HCT116 (cell line): ENCODE measurements at regions not wholly inside any gene's neighbourhood (a gene's known extent, or its start where the extent isn't known, plus 50 kb on each side); places are given as distances from the start of the nearest gene placed in this dataset.

ENCODE experiments used
- ATAC-seq: fragments of 200-7000 bp; cut with Tn5 transposase; 2 replicates; pipeline ENCODE4 v1.9.1; 2020; ENCODE audit warnings: mild to moderate bottlenecking, moderate library complexity
- BruUV-seq: library from RNA; stranded (reverse); fragments of 400-500 nt; replicated peaks from 2 replicates; lab custom pipeline; 2021; lab: Mats Ljungman, UMichigan
- CTCF ChIA-PET: fragments of 300-600 bp; sonication (Branson Sonifier 250); formaldehyde crosslinking; loops from one replicate; lab custom pipeline; 2021; ENCODE audit warnings: antibody characterized with exemption; lab: Charles Lee
- POLR2A ChIA-PET: fragments of 300-600, 350-600 bp; sonication (Branson Sonifier 250); formaldehyde crosslinking; loops from one replicate; lab custom pipeline; 2021; ENCODE audit warnings: antibody characterized with exemption; lab: Charles Lee
- RAD21 ChIA-PET, 2 experiments: fragments of 300-600 bp; sonication (Branson Sonifier 250); formaldehyde crosslinking; loops; one replicate each; lab custom pipeline; 2023; ENCODE audit warnings: low total read pairs in 2 of 2; ENCODE audit not compliant: uncharacterized antibody in 2 of 2, unreplicated experiment in 2 of 2, low non-redundant PET in 1 of 2; lab: Charles Lee
- DNase-seq: peaks from one replicate; pipeline ENCODE4 v3.0.0-alpha.2; 2010; ENCODE audit warnings: low read depth, low spot score
- H2AFZ ChIP-seq: fragments of 200-600 bp; shearing (Covaris generic), sonication (generic); 2 replicates; pipeline ENCODE4 v1.6.1; 2017; ENCODE audit warnings: low read depth, mixed run types, mixed read lengths, antibody characterized with exemption, low read length; ENCODE audit not compliant: poor library complexity, severe bottlenecking
- H3K27ac ChIP-seq: 2 replicates; pipeline ENCODE4 v1.5.1; 2012; ENCODE audit warnings: low read depth, low read length
- H3K27me3 ChIP-seq: fragments of 200-600 bp; sonication (generic); 2 replicates; pipeline ENCODE4 v1.6.1; 2016; ENCODE audit warnings: mixed run types, low read length, mixed read lengths; ENCODE audit not compliant: insufficient read depth
- H3K36me3 ChIP-seq, 2 experiments: fragments of 200-500 bp in 1 of 2; fragments of 200-600 bp in 1 of 2; sonication (Bioruptor generic) in 1 of 2; sonication (generic) in 1 of 2; 2 replicates each; pipeline versions ENCODE4 v1.5.1 to v1.6.1; 2014 to 2016; ENCODE audit warnings: low read length in 2 of 2, inconsistent platforms in 1 of 2, mixed read lengths in 1 of 2, mixed run types in 1 of 2; ENCODE audit not compliant: insufficient read depth in 2 of 2, control insufficient read depth in 1 of 2
- H3K4me1 ChIP-seq, 2 experiments: fragments of 200-600 bp in 1 of 2; sonication (generic) in 1 of 2; 2 replicates each; pipeline versions ENCODE4 v1.5.1 to v1.6.1; 2012 to 2017; ENCODE audit warnings: low read length in 2 of 2, inconsistent platforms in 1 of 2, mild to moderate bottlenecking in 1 of 2, mixed read lengths in 1 of 2, mixed run types in 1 of 2, moderate library complexity in 1 of 2; ENCODE audit not compliant: insufficient read depth in 2 of 2, control insufficient read depth in 1 of 2
- H3K4me2 ChIP-seq: fragments of 200-600 bp; sonication (generic); 2 replicates; pipeline ENCODE4 v1.6.1; 2017; ENCODE audit warnings: mixed run types, low read length, mixed read lengths
- H3K4me3 ChIP-seq, 2 experiments: fragments of 200-600 bp in 1 of 2; sonication (generic) in 1 of 2; replicated peaks in 1 of 2; 2 replicates each; pipeline ENCODE4 v1.5.1; 2011 to 2016; ENCODE audit warnings: low read length in 2 of 2, control low read depth in 1 of 2, low read depth in 1 of 2, mild to moderate bottlenecking in 1 of 2, mixed read lengths in 1 of 2, mixed run types in 1 of 2
- H3K79me2 ChIP-seq: fragments of 200-600 bp; sonication (generic); 2 replicates; pipeline ENCODE4 v1.6.1; 2017; ENCODE audit warnings: mild to moderate bottlenecking, mixed run types, low read length, moderate library complexity, mixed read lengths; ENCODE audit not compliant: insufficient read depth
- H3K9ac ChIP-seq: fragments of 200-600 bp; sonication (generic); 2 replicates; pipeline ENCODE4 v1.6.1; 2016; ENCODE audit warnings: low read length, mixed read lengths
- H3K9me2 ChIP-seq: fragments of 200-600 bp; sonication (generic), shearing (Covaris generic); 2 replicates; pipeline ENCODE4 v1.6.1; 2017; ENCODE audit warnings: mixed run types, mild to moderate bottlenecking, moderate library complexity; ENCODE audit not compliant: insufficient read depth
- H3K9me3 ChIP-seq, 2 experiments: fragments of 200-500 bp in 1 of 2; fragments of 200-600 bp in 1 of 2; sonication (Bioruptor generic) in 1 of 2; sonication (generic) in 1 of 2; 2 replicates each; pipeline ENCODE4 v1.6.1; 2014 to 2017; ENCODE audit warnings: low read length in 2 of 2, mixed read lengths in 2 of 2, inconsistent platforms in 1 of 2, low read depth in 1 of 2, mild to moderate bottlenecking in 1 of 2, mixed run types in 1 of 2, moderate library complexity in 1 of 2; ENCODE audit not compliant: control insufficient read depth in 1 of 2, insufficient read depth in 1 of 2
- H4K20me1 ChIP-seq: fragments of 200-600 bp; sonication (generic), shearing (Covaris generic); 2 replicates; pipeline ENCODE4 v1.6.1; 2017; ENCODE audit warnings: mixed run types, mild to moderate bottlenecking, moderate library complexity; ENCODE audit not compliant: insufficient read depth
- CBX3 ChIP-seq: IDR thresholded peaks from 2 replicates; pipeline ENCODE4 v1.6.1; 2012; ENCODE audit warnings: low read depth
- CEBPB ChIP-seq: IDR thresholded peaks from 2 replicates; pipeline ENCODE4 v1.6.1; 2012; ENCODE audit warnings: low read depth
- ELF1 ChIP-seq: IDR thresholded peaks from 2 replicates; pipeline ENCODE4 v1.6.1; 2012; ENCODE audit warnings: low read depth, borderline replicate concordance
- EZH2 ChIP-seq: fragments of 200-600 bp; sonication (generic); IDR thresholded peaks from 2 replicates; pipeline ENCODE4 v1.6.1; 2017; ENCODE audit warnings: antibody characterized with exemption, mixed run types
- EZH2phosphoT487 ChIP-seq: fragments of 200-600 bp; IDR thresholded peaks from 2 replicates; pipeline ENCODE4 v1.6.1; 2018; ENCODE audit warnings: antibody characterized with exemption, borderline replicate concordance
- FOSL1 ChIP-seq: IDR thresholded peaks from 2 replicates; pipeline ENCODE4 v1.6.1; 2012; ENCODE audit warnings: low read depth
- JUND ChIP-seq: IDR thresholded peaks from 2 replicates; pipeline ENCODE4 v1.6.1; 2012
- POLR2A ChIP-seq: IDR thresholded peaks from 2 replicates; pipeline ENCODE4 v1.7.0; 2011; ENCODE audit warnings: borderline replicate concordance; ENCODE audit not compliant: insufficient read depth, insufficient read length; ENCODE audit errors: extremely low read depth
- POLR2AphosphoS5 ChIP-seq: IDR thresholded peaks from 2 replicates; pipeline ENCODE4 v1.6.1; 2011; ENCODE audit warnings: mild to moderate bottlenecking, low read depth, low read length, moderate library complexity
- SIN3A ChIP-seq: IDR thresholded peaks from 2 replicates; pipeline ENCODE4 v1.6.1; 2012; ENCODE audit warnings: low read depth
- SP1 ChIP-seq: IDR thresholded peaks from 2 replicates; pipeline ENCODE4 v1.6.1; 2012; ENCODE audit warnings: low read depth
- SRF ChIP-seq: IDR thresholded peaks from 2 replicates; pipeline ENCODE4 v1.6.1; 2012; ENCODE audit warnings: low read depth
- TCF7L2 ChIP-seq: IDR thresholded peaks from 2 replicates; pipeline ENCODE4 v1.7.0; 2011; ENCODE audit warnings: borderline replicate concordance, inconsistent platforms; ENCODE audit not compliant: insufficient read depth, insufficient read length; ENCODE audit errors: extremely low read depth
- ZBTB33 ChIP-seq: IDR thresholded peaks from 2 replicates; pipeline ENCODE4 v1.6.1; 2011; ENCODE audit warnings: mild to moderate bottlenecking, low read length, moderate library complexity; ENCODE audit not compliant: insufficient replicate concordance; ENCODE audit errors: extremely low read depth
- ZFX ChIP-seq: fragments of 450-650 bp; IDR thresholded peaks from 2 replicates; pipeline ENCODE4 v1.6.1; 2017
- ZNF274 ChIP-seq: fragments of 200-500 bp; sonication (Bioruptor generic); IDR thresholded peaks from 2 replicates; pipeline ENCODE4 v1.6.1; 2014; ENCODE audit warnings: mild to moderate bottlenecking, low read depth, low read length, inconsistent platforms
- intact Hi-C: fragments of 100-400 bp; cut with micrococcal nuclease; formaldehyde crosslinking; loops from 2 replicates; pipeline ENCODE4 v1.10.0; 2022
- TF ChIP-seq, protein P1 (sequence below): IDR thresholded peaks from 2 replicates; pipeline ENCODE4 v1.6.1; 2012
- TF ChIP-seq, protein P2 (sequence below), 3 experiments: fragments of 200-600 bp in 1 of 3; sonication (generic) in 1 of 3; IDR thresholded peaks in 2 of 3; conservative IDR thresholded peaks in 1 of 3; 2 replicates each; pipeline ENCODE4 v1.5.1; 2012 to 2017; ENCODE audit warnings: low read depth in 2 of 3, low read length in 2 of 3, antibody characterized with exemption in 1 of 3, borderline replicate concordance in 1 of 3, control low read depth in 1 of 3, mild to moderate bottlenecking in 1 of 3, mixed read lengths in 1 of 3, mixed run types in 1 of 3, moderate library complexity in 1 of 3; ENCODE audit not compliant: insufficient read depth in 1 of 3

DNA sequence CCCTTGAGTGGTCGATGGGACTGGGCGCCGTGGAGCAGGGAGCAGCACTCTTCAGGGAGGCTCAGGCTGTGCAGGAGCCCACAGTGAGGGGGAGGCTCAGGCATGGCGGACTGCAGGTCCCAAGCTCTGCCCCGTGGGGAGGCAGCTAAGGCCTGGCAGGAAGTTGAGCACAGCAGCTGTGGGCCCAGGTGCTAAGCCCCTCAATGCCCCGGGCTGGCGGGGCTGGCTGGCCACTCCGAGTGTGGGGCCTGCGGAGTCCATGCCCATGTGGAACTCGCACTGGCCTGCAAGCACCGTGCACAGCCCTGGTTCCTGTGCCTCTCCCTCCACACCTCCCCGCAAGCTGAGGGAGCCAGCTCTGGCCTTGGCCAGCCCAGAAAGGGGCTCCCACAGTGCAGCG lies 948.4 kb upstream of the EYS start:
- ATAC-seq (no peak), DNase-seq (no peak)
- no peaks in the 10 kb centered on the region for H4K20me1 ChIP-seq
- H2AFZ ChIP-seq = no peak overlapping the region
- H3K27me3 ChIP-seq = no peaks in the 10 kb centered on the region
- no TSS peak for BruUV-seq
- H3K9ac ChIP-seq = no peak overlapping the region
- CTCF ChIA-PET = no interaction called here
- H3K79me2 ChIP-seq = no peaks in the 10 kb centered on the region
- H3K4me1 ChIP-seq = no peaks in the 10 kb centered on the region
- no peak overlapping the region for H3K4me2 ChIP-seq
- intact Hi-C loops = no loop called here
- no peak overlapping the region for H3K4me3 ChIP-seq
- TF ChIP-seq ZNF274 (no peak), SIN3A (no peak), SRF (no peak), FOSL1 (no peak), CBX3 (no peak), CEBPB (no peak), TCF7L2 (no peak), EZH2phosphoT487 (no peak), EZH2 (no peak), ZFX (no peak), ELF1 (no peak), SP1 (no peak)
- TF ChIP-seq, protein P1, sequence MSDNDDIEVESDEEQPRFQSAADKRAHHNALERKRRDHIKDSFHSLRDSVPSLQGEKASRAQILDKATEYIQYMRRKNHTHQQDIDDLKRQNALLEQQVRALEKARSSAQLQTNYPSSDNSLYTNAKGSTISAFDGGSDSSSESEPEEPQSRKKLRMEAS = no peak
- no peak overlapping the region for H3K27ac ChIP-seq
- no peaks in the 10 kb centered on the region for H3K9me2 ChIP-seq
- RAD21 ChIA-PET = no interaction called here
- POLR2A ChIA-PET = no interaction called here
- no peaks in the 10 kb centered on the region for H3K36me3 ChIP-seq
- peaks cover 4 to 8% of the 10 kb centered on the region in 2 experiments; a peak in 2 of 4 replicates for H3K9me3 ChIP-seq

- intact Hi-C loops = no loop called here
- no peaks in the 10 kb centered on the region for H3K4me1 ChIP-seq
- no peak overlapping the region for H3K4me3 ChIP-seq
- CTCF ChIA-PET = no interaction called here
- no peak overlapping the region for H3K4me2 ChIP-seq
- BruUV-seq = no TSS peak
- POLR2A ChIA-PET = no interaction called here
- no peaks in the 10 kb centered on the region for H3K27me3 ChIP-seq
- H3K36me3 ChIP-seq = no peaks in the 10 kb centered on the region
- no peaks in the 10 kb centered on the region for H3K79me2 ChIP-seq
- ATAC-seq = no peak
- H3K9me2 ChIP-seq = no peaks in the 10 kb centered on the region
- H2AFZ ChIP-seq = no peak overlapping the region
- DNase-seq = no peak
- H3K27ac ChIP-seq = no peak overlapping the region
- H3K9ac ChIP-seq = no peak overlapping the region
- RAD21 ChIA-PET = no interaction called here
- peaks cover 6% of the 10 kb centered on the region in 2 experiments; a peak in 2 of 4 replicates for H3K9me3 ChIP-seq
- H4K20me1 ChIP-seq = no peaks in the 10 kb centered on the region
- TF ChIP-seq ZBTB33 (no peak), EZH2 (no peak), SP1 (no peak), ELF1 (no peak), CBX3 (no peak), ZFX (no peak), POLR2AphosphoS5 (no peak), ZNF274 (no peak), SIN3A (no peak), CEBPB (no peak), POLR2A (no peak), SRF (no peak), JUND (no peak)
- TF ChIP-seq, protein P2, sequence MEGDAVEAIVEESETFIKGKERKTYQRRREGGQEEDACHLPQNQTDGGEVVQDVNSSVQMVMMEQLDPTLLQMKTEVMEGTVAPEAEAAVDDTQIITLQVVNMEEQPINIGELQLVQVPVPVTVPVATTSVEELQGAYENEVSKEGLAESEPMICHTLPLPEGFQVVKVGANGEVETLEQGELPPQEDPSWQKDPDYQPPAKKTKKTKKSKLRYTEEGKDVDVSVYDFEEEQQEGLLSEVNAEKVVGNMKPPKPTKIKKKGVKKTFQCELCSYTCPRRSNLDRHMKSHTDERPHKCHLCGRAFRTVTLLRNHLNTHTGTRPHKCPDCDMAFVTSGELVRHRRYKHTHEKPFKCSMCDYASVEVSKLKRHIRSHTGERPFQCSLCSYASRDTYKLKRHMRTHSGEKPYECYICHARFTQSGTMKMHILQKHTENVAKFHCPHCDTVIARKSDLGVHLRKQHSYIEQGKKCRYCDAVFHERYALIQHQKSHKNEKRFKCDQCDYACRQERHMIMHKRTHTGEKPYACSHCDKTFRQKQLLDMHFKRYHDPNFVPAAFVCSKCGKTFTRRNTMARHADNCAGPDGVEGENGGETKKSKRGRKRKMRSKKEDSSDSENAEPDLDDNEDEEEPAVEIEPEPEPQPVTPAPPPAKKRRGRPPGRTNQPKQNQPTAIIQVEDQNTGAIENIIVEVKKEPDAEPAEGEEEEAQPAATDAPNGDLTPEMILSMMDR (IDR thresholded peaks at IDR 0.05 in 2 of 3, conservative IDR thresholded peaks at IDR 0.05 in 1 of 3; ENCODE audit: borderline replicate concordance in 1 of 3, insufficient read depth in 1 of 3, low read depth in 2 of 3, low read length in 2 of 3) = no peak
- TF ChIP-seq, protein P1 = no peak
- TF ChIP-seq, all 23 proteins: peak for 0
Observed at GRCh38 chr6:66638518-66638917, 931.5 kb upstream of the EYS start.
